Renal cortical epithelial cell (primary cell): ENCODE measurements at regions not wholly inside any gene's neighbourhood (a gene's known extent, or its start where the extent isn't known, plus 50 kb on each side); places are given as distances from the start of the nearest gene placed in this dataset.
A peak's percentile ranks its signal among the peaks of the same experiment; 100 is the strongest.

Experiments used
- DNase-seq: peaks from one replicate; pipeline ENCODE4 v3.0.0-alpha.2; 2011; ENCODE audit warnings: low read depth

GRCh38 chr16:80176114-80176513 is 364.7 kb upstream of the DYNLRB2 start:
- peak; percentile 77 for DNase-seq

- peak; percentile 56 for DNase-seq
These were observed 365.8 kb upstream of the DYNLRB2 start for GRCh38 chr16:80175011-80175410.

- DNase-seq: peak; percentile 98
These were observed 366.4 kb upstream of the DYNLRB2 start for GRCh38 chr16:80174416-80174815.

- DNase-seq: no peak
These were observed 369.0 kb upstream of the DYNLRB2 start for GRCh38 chr16:80171746-80172145.

- no peak for DNase-seq
These were observed 369.6 kb upstream of the DYNLRB2 start for GRCh38 chr16:80171199-80171598.

GRCh38 chr16:80167657-80168390 is 373.0 kb upstream of the DYNLRB2 start:
- DNase-seq: peak; percentile 93

GRCh38 chr16:80166082-80166481 is 374.7 kb upstream of the DYNLRB2 start:
- DNase-seq: no peak

- peak; percentile 92 for DNase-seq
These were observed 375.7 kb upstream of the DYNLRB2 start for GRCh38 chr16:80164966-80165550.

- peak; percentile 34 for DNase-seq
These were observed 377.5 kb upstream of the DYNLRB2 start for GRCh38 chr16:80163339-80163738.

- no peak for DNase-seq
These were observed 378.7 kb upstream of the DYNLRB2 start for GRCh38 chr16:80161799-80162739.

- DNase-seq: peak; percentile 75
These were observed 382.0 kb upstream of the DYNLRB2 start for GRCh38 chr16:80158766-80159165.

- DNase-seq: no peak
These were observed 389.1 kb upstream of the DYNLRB2 start for GRCh38 chr16:80151722-80152111.

- no peak for DNase-seq
These were observed 389.6 kb upstream of the DYNLRB2 start for GRCh38 chr16:80150978-80151721.

GRCh38 chr16:80148826-80149225 is 392.0 kb upstream of the DYNLRB2 start:
- no peak for DNase-seq

GRCh38 chr16:80147026-80147655 is 393.7 kb upstream of the DYNLRB2 start:
- DNase-seq: no peak

- peak; percentile 27 for DNase-seq
These were observed 396.6 kb upstream of the DYNLRB2 start for GRCh38 chr16:80144191-80144590.

GRCh38 chr16:80142940-80143339 is 397.9 kb upstream of the DYNLRB2 start:
- DNase-seq: no peak

- DNase-seq: no peak
These were observed 398.5 kb upstream of the DYNLRB2 start for GRCh38 chr16:80142281-80142680.

- DNase-seq: no peak
These were observed 411.0 kb upstream of the DYNLRB2 start for GRCh38 chr16:80129791-80130190.

- no peak for DNase-seq
These were observed 415.1 kb upstream of the DYNLRB2 start for GRCh38 chr16:80125677-80126076.

GRCh38 chr16:80123189-80123588 is 417.6 kb upstream of the DYNLRB2 start:
- DNase-seq: no peak
